Stimulated activated naive B cell treated with anti-CD40 and anti-IgM and Interleukin-4, amounts not matched to agents 10 μg/mL and 1 μg/mL and 100 μg/mL, for 72 hours (primary cell): ENCODE measurements at regions not wholly inside any gene's neighbourhood (a gene's known extent, or its start where the extent isn't known, plus 50 kb on each side); places are given as distances from the start of the nearest gene placed in this dataset.
"Not testable (repeated sequence)": the region's sequence is repeated elsewhere in the genome, so short reads cannot be mapped to it uniquely, and the experiment has no call there.

Source experiments
- ATAC-seq, 2 donors: fragments of 150-1000 bp; cut with Tn5 transposase; replicated peaks; 2 replicates each; pipeline ENCODE4 v1.10.0; 2021; ENCODE audit warnings: moderate library complexity in 1 of 2
- DNase-seq: peaks from one replicate; pipeline ENCODE4 v3.0.0; 2021
- H3K27ac Mint-ChIP-seq: one replicate; pipeline ENCODE4 v1.8.0; 2022; ENCODE audit warnings: mild to moderate bottlenecking, mixed read lengths
- H3K27me3 Mint-ChIP-seq, 2 donors: one replicate each; pipeline ENCODE4 v1.8.0; 2022; ENCODE audit warnings: mixed read lengths in 2 of 2
- H3K36me3 Mint-ChIP-seq, 2 donors: one replicate each; pipeline ENCODE4 v1.8.0; 2022; ENCODE audit warnings: mixed read lengths in 2 of 2, mild to moderate bottlenecking in 1 of 2
- H3K4me1 Mint-ChIP-seq, 2 donors: one replicate each; pipeline ENCODE4 v1.8.0; 2022; ENCODE audit warnings: mixed read lengths in 2 of 2, mild to moderate bottlenecking in 1 of 2
- H3K4me3 Mint-ChIP-seq, 2 donors: one replicate each; pipeline ENCODE4 v1.8.0; 2022; ENCODE audit warnings: mild to moderate bottlenecking in 2 of 2, mixed read lengths in 2 of 2, moderate library complexity in 1 of 2
- H3K9me3 Mint-ChIP-seq, 2 donors: one replicate each; pipeline ENCODE4 v1.8.0; 2022; ENCODE audit warnings: mixed read lengths in 2 of 2, mild to moderate bottlenecking in 1 of 2

DNA sequence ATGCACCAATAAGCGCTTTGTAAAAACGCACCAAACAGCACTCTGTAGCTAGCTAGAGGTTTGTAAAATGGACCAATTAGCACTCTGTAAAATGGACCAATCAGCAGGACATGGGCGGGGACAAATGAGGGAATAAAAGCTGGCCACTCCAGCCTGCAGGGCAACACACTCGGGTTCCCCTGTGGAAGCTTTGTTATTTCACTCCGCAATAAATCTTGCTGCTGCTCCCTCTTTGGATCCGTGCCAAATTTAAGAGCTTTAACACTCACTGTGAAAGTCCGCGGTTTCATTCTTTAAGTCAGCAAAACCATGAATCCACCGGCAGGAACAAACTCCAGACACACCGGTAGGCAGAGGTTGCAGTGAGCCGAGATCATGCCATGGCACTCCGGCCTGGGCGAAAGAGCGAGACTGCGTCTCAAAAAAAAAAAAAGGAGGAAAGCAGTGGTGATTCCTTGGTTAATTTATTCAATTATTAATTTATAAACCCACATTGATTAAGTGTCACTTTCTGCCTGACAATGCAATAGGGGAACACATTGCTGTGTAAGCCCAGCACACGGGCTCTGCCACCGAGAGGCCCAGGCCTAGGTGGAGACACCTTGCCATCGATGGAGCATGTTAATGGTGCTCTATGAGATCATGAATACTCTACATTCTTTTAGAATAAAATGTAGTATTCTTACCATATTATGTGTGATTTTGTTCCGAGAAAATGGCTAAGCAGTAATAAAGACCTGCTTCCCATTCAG is 687.6 kb upstream of the HS6ST1 start:
- no peak overlapping the region for H3K27ac Mint-ChIP-seq
- no peaks in the 10 kb centered on the region for H3K27me3 Mint-ChIP-seq
- ATAC-seq (no peak), DNase-seq (no peak)
- H3K4me3 Mint-ChIP-seq = no peak overlapping the region
- H3K36me3 Mint-ChIP-seq = no peaks in the 10 kb centered on the region
- no peaks in the 10 kb centered on the region for H3K9me3 Mint-ChIP-seq
- no peaks in the 10 kb centered on the region for H3K4me1 Mint-ChIP-seq

DNA sequence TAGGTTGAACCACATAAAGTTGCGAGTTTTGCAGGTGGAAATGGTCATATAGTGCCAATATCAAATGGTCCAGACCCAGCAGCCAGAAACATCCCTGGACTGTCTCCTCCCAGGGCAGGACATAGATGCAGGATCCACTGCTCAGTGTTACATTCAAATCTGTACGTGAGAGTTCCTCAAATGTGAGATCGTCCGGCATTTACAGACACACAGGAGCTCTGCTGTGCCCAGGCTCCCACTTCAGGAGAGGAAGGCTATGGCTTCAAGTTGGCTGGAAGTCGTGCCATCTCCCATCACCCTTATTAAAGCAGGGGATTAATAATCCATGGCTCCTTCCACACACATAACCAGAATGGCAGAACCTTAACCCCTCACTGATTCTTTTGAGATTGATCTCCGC is 688.2 kb upstream of the HS6ST1 start:
- Mint-ChIP-seq H3K4me3 (no peak overlapping the region), H3K27me3 (no peaks in the 10 kb centered on the region)
- no peak for ATAC-seq

DNA sequence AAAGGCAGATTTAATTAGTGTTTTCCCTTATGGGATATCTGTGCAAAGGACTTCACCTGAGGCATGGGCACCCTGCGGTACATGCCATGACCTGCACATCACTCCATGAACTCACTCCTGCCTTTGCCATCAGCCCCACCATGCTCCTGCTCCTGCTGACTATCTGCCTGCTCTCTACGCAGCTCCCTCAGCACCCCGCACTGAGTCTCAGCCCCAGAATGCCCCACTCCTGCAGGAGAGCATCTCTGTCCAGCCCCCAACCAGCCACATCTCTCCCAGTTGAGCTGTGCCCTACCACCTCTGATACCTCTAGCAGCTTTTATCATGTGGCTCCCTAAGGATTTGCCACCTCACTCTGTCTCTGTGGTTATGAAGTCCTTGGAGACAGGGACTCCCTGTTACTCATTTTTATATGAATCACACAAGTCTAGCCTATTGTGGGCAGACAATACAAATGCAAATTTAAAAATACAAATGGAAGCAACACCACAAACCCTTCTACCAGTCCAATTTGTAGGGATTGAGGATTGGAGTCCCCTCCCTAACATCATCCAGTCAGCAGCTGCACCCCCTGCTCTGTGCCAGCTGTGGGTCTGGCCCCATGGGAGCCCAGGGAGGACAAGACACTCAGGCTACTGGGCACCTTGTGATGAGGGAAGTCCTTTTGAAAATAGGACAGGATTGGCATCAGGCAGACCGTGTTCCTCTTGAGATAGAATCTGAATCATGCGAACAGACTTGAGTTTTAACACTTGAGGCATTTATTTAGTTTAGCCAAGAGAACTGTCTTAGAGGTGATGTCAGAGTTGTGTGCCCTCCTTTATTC is 689.6 kb upstream of the HS6ST1 start:
- ATAC-seq (peak in 1 of 2 donors; percentile 14), DNase-seq (no peak)
- Mint-ChIP-seq H3K4me1 (no peaks in the 10 kb centered on the region), H3K36me3 (no peaks in the 10 kb centered on the region), H3K27ac (no peak overlapping the region), H3K27me3 (no peaks in the 10 kb centered on the region), H3K4me3 (no peak overlapping the region), H3K9me3 (no peaks in the 10 kb centered on the region)

More for the DNA sequence above, 688.2 kb upstream of the HS6ST1 start:
- H3K27ac Mint-ChIP-seq = no peak overlapping the region
- H3K4me1 Mint-ChIP-seq = no peaks in the 10 kb centered on the region
- H3K9me3 Mint-ChIP-seq = no peaks in the 10 kb centered on the region
- H3K36me3 Mint-ChIP-seq = no peaks in the 10 kb centered on the region
- no peak for DNase-seq

DNA sequence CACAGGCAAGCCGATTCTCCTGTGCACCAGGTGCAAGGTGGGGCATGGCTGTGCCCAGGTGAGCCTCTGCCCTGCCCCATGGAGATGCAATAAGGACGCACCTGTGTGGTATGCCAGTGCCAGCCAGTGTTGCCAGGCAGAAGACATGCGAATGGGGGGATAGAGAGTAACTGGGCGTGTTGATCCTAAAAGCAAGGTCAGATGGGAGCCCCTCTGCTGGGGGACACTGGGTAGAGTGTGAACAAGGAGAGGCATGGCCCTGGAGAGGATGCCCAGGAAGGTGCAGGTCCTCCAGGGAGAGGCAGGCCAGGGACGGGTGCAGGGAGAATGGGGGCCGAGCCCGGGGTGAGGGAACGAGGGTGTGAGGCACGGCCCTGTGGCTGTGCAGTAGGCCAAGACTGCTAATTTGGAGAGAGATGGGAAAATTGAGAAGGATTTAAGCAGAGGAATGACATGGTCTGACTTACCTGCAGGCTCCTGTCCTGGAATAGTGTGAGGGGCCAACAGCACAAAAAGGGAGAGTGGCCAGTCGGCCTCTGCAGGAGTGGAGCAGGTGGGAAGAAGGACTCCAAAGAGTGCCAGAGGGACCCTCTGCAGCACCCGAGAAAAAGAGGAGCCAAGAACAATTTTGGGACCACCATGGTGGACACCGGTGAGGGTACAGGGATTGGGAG is 690.4 kb upstream of the HS6ST1 start:
- no peak overlapping the region for H3K4me3 Mint-ChIP-seq
- H3K27ac Mint-ChIP-seq = no peak overlapping the region
- H3K36me3 Mint-ChIP-seq = no peaks in the 10 kb centered on the region
- no peaks in the 10 kb centered on the region for H3K9me3 Mint-ChIP-seq
- no peaks in the 10 kb centered on the region for H3K4me1 Mint-ChIP-seq
- ATAC-seq = no peak
- H3K27me3 Mint-ChIP-seq = no peaks in the 10 kb centered on the region
- no peak for DNase-seq

DNA sequence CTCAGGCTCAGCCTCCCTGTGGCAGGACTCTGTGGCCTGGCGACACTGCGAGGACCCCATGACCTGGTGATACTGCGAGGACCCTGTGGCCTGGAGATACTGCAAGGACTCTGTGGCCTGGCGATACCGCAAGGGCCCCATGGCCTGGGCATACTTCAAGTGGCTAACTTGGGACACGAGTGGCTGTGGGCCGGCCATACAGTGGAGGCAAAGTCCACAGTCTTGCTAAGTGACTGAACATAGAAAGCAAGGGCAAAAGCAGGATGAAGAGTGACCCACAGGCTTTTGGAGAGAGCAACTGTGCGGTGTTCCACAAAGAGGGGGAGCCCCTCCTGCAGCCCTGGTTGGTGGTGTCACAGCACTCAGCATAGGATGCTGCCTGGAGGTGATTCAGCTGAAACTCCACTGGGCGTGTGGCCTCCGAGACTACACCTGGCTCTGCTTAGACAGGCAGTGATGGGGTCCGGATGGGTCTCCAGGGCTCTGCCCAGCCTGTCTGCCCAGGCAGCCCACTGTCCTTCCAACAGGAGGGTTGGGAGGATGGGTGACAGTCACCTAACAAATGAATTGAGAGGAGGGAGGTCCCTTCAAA is 691.0 kb upstream of the HS6ST1 start:
- H3K27me3 Mint-ChIP-seq = no peaks in the 10 kb centered on the region
- no peaks in the 10 kb centered on the region for H3K9me3 Mint-ChIP-seq
- H3K4me1 Mint-ChIP-seq = no peaks in the 10 kb centered on the region
- H3K27ac Mint-ChIP-seq = no peak overlapping the region
- H3K36me3 Mint-ChIP-seq = no peaks in the 10 kb centered on the region
- ATAC-seq = no peak
- DNase-seq = no peak
- H3K4me3 Mint-ChIP-seq = no peak overlapping the region

GRCh38 chr2:129010262-129010661 is 691.6 kb upstream of the HS6ST1 start:
- no peak overlapping the region for H3K27ac Mint-ChIP-seq

GRCh38 chr2:129011466-129012061 is 692.9 kb upstream of the HS6ST1 start:
- Mint-ChIP-seq H3K4me3 (no peak overlapping the region), H3K9me3 (no peaks in the 10 kb centered on the region), H3K27me3 (no peaks in the 10 kb centered on the region), H3K4me1 (no peaks in the 10 kb centered on the region), H3K27ac (no peak overlapping the region), H3K36me3 (no peaks in the 10 kb centered on the region)
- ATAC-seq = peak in 1 of 2 donors; percentile 40
- no peak for DNase-seq

More at GRCh38 chr2:129010262-129010661, 691.6 kb upstream of the HS6ST1 start:
- ATAC-seq (no peak), DNase-seq (no peak)
- H3K36me3 Mint-ChIP-seq = no peaks in the 10 kb centered on the region
- H3K9me3 Mint-ChIP-seq = no peaks in the 10 kb centered on the region
- no peak overlapping the region for H3K4me3 Mint-ChIP-seq
- H3K4me1 Mint-ChIP-seq = no peaks in the 10 kb centered on the region
- no peaks in the 10 kb centered on the region for H3K27me3 Mint-ChIP-seq

GRCh38 chr2:129014432-129014831 is 695.8 kb upstream of the HS6ST1 start:
- ATAC-seq (no peak), DNase-seq (no peak)
- no peaks in the 10 kb centered on the region for H3K27me3 Mint-ChIP-seq
- H3K4me1 Mint-ChIP-seq = no peaks in the 10 kb centered on the region
- no peak overlapping the region for H3K27ac Mint-ChIP-seq
- no peaks in the 10 kb centered on the region for H3K9me3 Mint-ChIP-seq
- H3K36me3 Mint-ChIP-seq = no peaks in the 10 kb centered on the region
- no peak overlapping the region for H3K4me3 Mint-ChIP-seq

DNA sequence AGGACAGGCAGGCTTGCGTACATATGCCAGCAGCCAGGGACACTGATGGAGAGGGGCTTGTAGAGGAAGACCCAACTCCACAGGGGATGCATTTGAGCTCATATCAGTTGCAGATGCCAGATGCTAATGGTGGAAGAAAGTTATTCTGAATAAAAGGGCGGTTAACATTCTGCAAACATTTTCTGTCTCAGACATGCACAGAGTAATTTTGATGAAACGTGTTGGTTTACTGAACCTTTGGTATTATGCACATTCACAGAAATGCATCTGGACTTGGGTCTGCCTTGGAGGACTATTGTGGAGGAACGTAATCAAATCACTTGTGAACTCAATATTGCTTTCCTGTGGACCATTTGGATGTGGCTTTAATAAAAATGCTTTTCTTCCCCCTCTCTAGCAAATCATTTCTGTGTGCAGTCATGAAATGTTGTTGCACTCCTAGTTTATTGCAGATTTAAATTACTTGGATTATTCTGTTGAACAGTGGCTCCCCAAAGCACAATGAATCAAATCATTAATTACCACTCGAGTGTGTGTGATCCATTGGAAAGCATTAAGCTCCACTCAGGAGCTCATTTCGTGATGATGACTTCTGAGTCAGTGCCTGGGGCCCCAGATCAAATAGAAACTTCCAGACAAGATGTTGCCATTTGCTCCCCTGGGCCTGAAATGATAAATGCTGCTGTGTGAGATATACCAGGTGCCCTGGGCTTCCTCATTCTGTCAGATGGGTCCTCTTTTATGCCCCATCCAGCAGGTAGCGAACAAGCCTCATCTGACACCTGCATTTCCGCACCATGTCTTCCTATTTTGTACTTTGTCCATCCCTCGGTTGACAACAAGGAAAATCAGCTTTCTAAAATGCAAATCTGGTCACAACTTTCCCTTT is 697.0 kb upstream of the HS6ST1 start:
- Mint-ChIP-seq H3K27ac (no peak overlapping the region), H3K9me3 (no peaks in the 10 kb centered on the region), H3K4me1 (no peaks in the 10 kb centered on the region), H3K4me3 (no peak overlapping the region), H3K36me3 (no peaks in the 10 kb centered on the region), H3K27me3 (no peaks in the 10 kb centered on the region)
- DNase-seq (no peak), ATAC-seq (no peak)

- Mint-ChIP-seq H3K9me3 (peaks cover 0 to 1% of the 10 kb centered on the region in 2 donors), H3K27ac (no peak overlapping the region), H3K4me1 (no peaks in the 10 kb centered on the region), H3K4me3 (no peak overlapping the region), H3K27me3 (no peaks in the 10 kb centered on the region), H3K36me3 (no peaks in the 10 kb centered on the region)
- no peak for DNase-seq
- ATAC-seq = no peak
Observed at GRCh38 chr2:129016972-129017371, 698.3 kb upstream of the HS6ST1 start.

- ATAC-seq (no peak), DNase-seq (no peak)
- Mint-ChIP-seq H3K27ac (no peak overlapping the region), H3K4me3 (no peak overlapping the region), H3K36me3 (no peaks in the 10 kb centered on the region), H3K9me3 (peaks cover 0 to 6% of the 10 kb centered on the region in 2 donors), H3K27me3 (peaks cover 15 to 18% of the 10 kb centered on the region in 2 donors), H3K4me1 (no peaks in the 10 kb centered on the region)
Observed at GRCh38 chr2:129024796-129025195, 706.1 kb upstream of the HS6ST1 start.

GRCh38 chr2:129035992-129036391 is 717.3 kb upstream of the HS6ST1 start:
- no peaks in the 10 kb centered on the region for H3K4me1 Mint-ChIP-seq
- DNase-seq (no peak), ATAC-seq (no peak)
- H3K36me3 Mint-ChIP-seq = no peaks in the 10 kb centered on the region
- H3K4me3 Mint-ChIP-seq = no peak overlapping the region
- H3K27ac Mint-ChIP-seq = no peak overlapping the region
- peaks cover 0 to 9% of the 10 kb centered on the region in 2 donors for H3K9me3 Mint-ChIP-seq
- H3K27me3 Mint-ChIP-seq = no peaks in the 10 kb centered on the region

- not testable (repeated sequence) for H3K27ac Mint-ChIP-seq, H3K4me3 Mint-ChIP-seq, ATAC-seq, H3K27me3 Mint-ChIP-seq, H3K36me3 Mint-ChIP-seq, DNase-seq, H3K4me1 Mint-ChIP-seq
- H3K9me3 Mint-ChIP-seq = peaks cover 6 to 14% of the 10 kb centered on the region in 2 donors
Observed at GRCh38 chr2:129043677-129044076, 725.0 kb upstream of the HS6ST1 start.
